ENCODE measurements at regions not wholly inside any gene's neighbourhood (a gene's known extent, or its start where the extent isn't known, plus 50 kb on each side); places are given as distances from the start of the nearest gene placed in this dataset.

GRCh38 chr1:81548918-81549587 lies 251.7 kb upstream of the ADGRL2 start:
- ATAC-seq (ENCODE audit: low read depth in 2 of 2) = no peak
- Mint-ChIP-seq H3K4me1 (no peaks in the 10 kb centered on the region), H3K27me3 (no peaks in the 10 kb centered on the region), H3K36me3 (no peaks in the 10 kb centered on the region), H3K4me3 (no peak overlapping the region), H3K27ac (peak overlapping the region in 1 of 6 donors; percentile 53), H3K9me3 (peaks cover 0 to 2% (median 0%) of the 10 kb centered on the region in 7 donors)
- DNase-seq = no peak

DNA sequence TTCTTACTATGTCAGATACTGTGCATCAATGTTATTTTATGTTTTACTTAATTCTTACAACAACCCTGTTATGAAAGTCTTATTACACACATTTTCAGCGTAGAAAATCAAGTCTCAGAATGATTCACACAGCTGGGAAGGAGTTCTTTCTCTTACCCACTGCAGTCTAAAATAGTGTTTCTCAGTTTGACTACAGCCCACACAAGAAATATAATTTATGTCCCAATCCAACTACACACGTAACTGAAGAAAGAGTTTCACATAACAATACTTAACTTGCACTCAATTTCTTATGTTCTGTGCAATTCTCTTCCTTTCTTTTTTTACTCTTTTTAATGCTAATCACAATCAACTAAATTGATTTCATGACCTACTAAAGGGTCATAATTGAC lies 252.8 kb upstream of the ADGRL2 start:
- no peak overlapping the region for H3K4me3 Mint-ChIP-seq
- no peak for ATAC-seq (ENCODE audit: low read depth in 2 of 2)
- no peaks in the 10 kb centered on the region for H3K4me1 Mint-ChIP-seq
- no peak overlapping the region for H3K27ac Mint-ChIP-seq
- no peaks in the 10 kb centered on the region for H3K27me3 Mint-ChIP-seq
- peaks cover 0 to 2% (median 0%) of the 10 kb centered on the region in 7 donors for H3K9me3 Mint-ChIP-seq
- no peaks in the 10 kb centered on the region for H3K36me3 Mint-ChIP-seq
- DNase-seq = no peak

- Mint-ChIP-seq H3K27me3 (no peaks in the 10 kb centered on the region), H3K27ac (no peak overlapping the region), H3K4me1 (no peaks in the 10 kb centered on the region)
Observed at GRCh38 chr1:81547261-81547911, 253.3 kb upstream of the ADGRL2 start.

GRCh38 chr1:81545734-81546133 lies 255.0 kb upstream of the ADGRL2 start:
- DNase-seq (no peak), ATAC-seq (ENCODE audit: low read depth in 2 of 2) (no peak)
- H3K27ac Mint-ChIP-seq = no peak overlapping the region
- H3K4me1 Mint-ChIP-seq = no peaks in the 10 kb centered on the region
- H3K9me3 Mint-ChIP-seq = peaks cover 0 to 2% (median 0%) of the 10 kb centered on the region in 7 donors
- no peaks in the 10 kb centered on the region for H3K27me3 Mint-ChIP-seq
- no peak overlapping the region for H3K4me3 Mint-ChIP-seq
- H3K36me3 Mint-ChIP-seq = no peaks in the 10 kb centered on the region

More at GRCh38 chr1:81547261-81547911, 253.3 kb upstream of the ADGRL2 start:
- ATAC-seq (ENCODE audit: low read depth in 2 of 2) (no peak), DNase-seq (no peak)
- Mint-ChIP-seq H3K36me3 (no peaks in the 10 kb centered on the region), H3K4me3 (no peak overlapping the region), H3K9me3 (peaks cover 0 to 2% (median 0%) of the 10 kb centered on the region in 7 donors)

- ATAC-seq (ENCODE audit: low read depth in 2 of 2) (no peak), DNase-seq (no peak)
- H3K4me1 Mint-ChIP-seq = no peaks in the 10 kb centered on the region
- H3K4me3 Mint-ChIP-seq = no peak overlapping the region
- no peak overlapping the region for H3K27ac Mint-ChIP-seq
- peaks cover 0 to 2% (median 0%) of the 10 kb centered on the region in 7 donors for H3K9me3 Mint-ChIP-seq
- no peaks in the 10 kb centered on the region for H3K27me3 Mint-ChIP-seq
- H3K36me3 Mint-ChIP-seq = no peaks in the 10 kb centered on the region
Observed at GRCh38 chr1:81543764-81544163, 257.0 kb upstream of the ADGRL2 start.

DNA sequence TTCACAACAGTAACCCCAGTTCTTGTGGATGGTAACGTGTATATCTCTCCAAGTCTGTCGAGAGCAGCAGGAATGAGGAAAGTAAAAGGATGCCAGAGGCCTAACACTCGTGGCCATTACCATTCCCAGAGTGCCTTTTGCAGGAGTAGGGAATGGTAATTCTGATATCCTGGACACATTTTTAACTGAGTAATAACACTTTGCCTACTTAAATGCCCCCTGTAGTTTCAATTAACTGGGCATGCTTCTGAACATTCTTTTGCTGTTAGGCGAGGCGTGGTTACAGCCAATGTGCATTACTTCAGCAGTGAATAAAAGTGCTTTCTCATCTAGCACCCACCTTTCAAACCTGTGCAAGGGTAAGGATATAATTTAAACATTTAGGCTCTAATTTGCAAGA lies 258.5 kb upstream of the ADGRL2 start:
- no peak for ATAC-seq (ENCODE audit: low read depth in 2 of 2)
- DNase-seq = no peak
- H3K36me3 Mint-ChIP-seq = no peaks in the 10 kb centered on the region

DNA sequence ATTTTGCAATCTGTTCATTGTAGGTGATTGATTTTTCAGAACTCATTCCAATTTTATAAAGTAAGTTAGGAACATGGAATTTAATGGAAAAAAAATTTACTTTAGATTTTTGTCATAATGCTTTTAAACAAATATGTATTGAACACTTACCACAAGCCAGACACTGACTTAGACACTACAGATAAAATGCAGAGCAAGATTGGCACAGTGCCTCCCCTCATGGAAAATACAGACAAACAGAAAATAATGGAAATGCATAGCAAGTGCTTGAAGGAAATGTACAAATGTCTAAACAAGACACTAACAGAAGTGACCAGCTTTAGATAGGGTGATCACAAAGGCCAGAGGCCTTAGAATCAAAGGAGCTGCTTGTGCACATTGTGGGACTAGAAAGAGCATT lies 260.5 kb upstream of the ADGRL2 start:
- H3K4me1 Mint-ChIP-seq = no peaks in the 10 kb centered on the region
- no peaks in the 10 kb centered on the region for H3K27me3 Mint-ChIP-seq
- H3K36me3 Mint-ChIP-seq = no peaks in the 10 kb centered on the region
- no peak overlapping the region for H3K4me3 Mint-ChIP-seq
- ATAC-seq (ENCODE audit: low read depth in 2 of 2) = no peak
- peaks cover 0 to 1% (median 0%) of the 10 kb centered on the region in 7 donors for H3K9me3 Mint-ChIP-seq
- DNase-seq = no peak
- no peak overlapping the region for H3K27ac Mint-ChIP-seq

More for the DNA sequence above, 258.5 kb upstream of the ADGRL2 start:
- Mint-ChIP-seq H3K4me3 (no peak overlapping the region), H3K27me3 (no peaks in the 10 kb centered on the region), H3K27ac (no peak overlapping the region), H3K9me3 (peaks cover 0 to 2% (median 0%) of the 10 kb centered on the region in 7 donors), H3K4me1 (no peaks in the 10 kb centered on the region)

GRCh38 chr1:81529014-81529413 lies 271.7 kb upstream of the ADGRL2 start:
- Mint-ChIP-seq H3K4me1 (no peaks in the 10 kb centered on the region), H3K4me3 (no peak overlapping the region), H3K27ac (no peak overlapping the region)

GRCh38 chr1:81525085-81525484 lies 275.6 kb upstream of the ADGRL2 start:
- no peak overlapping the region for H3K4me3 Mint-ChIP-seq
- no peak for DNase-seq
- no peaks in the 10 kb centered on the region for H3K4me1 Mint-ChIP-seq
- no peaks in the 10 kb centered on the region for H3K27me3 Mint-ChIP-seq
- H3K36me3 Mint-ChIP-seq = no peaks in the 10 kb centered on the region
- no peak overlapping the region for H3K27ac Mint-ChIP-seq
- peaks cover 0 to 3% (median 0%) of the 10 kb centered on the region in 7 donors for H3K9me3 Mint-ChIP-seq
- ATAC-seq (ENCODE audit: low read depth in 2 of 2) = no peak

More at GRCh38 chr1:81529014-81529413, 271.7 kb upstream of the ADGRL2 start:
- H3K36me3 Mint-ChIP-seq = no peaks in the 10 kb centered on the region
- no peak for ATAC-seq (ENCODE audit: low read depth in 2 of 2)
- DNase-seq = no peak
- H3K27me3 Mint-ChIP-seq = no peaks in the 10 kb centered on the region
- H3K9me3 Mint-ChIP-seq = peaks cover 0 to 2% (median 0%) of the 10 kb centered on the region in 7 donors

DNA sequence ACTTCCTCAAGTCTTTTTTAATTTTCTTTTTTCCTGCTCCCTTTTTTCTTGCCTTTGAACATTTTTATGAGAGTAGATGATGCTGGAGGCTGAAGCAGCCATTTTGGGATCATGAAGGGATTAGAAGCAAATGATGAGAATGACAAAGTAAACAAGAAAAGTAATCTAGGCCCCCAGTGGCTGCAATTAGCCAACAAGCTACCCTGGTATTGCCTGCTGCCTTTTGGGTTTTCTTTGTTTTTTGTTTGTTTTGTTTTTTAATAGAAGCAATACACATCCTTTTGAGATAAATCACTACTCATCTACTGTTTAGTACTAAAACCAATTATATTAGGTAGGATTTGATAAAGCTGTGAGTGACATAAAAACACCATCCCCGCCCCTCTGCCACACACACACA lies 280.7 kb upstream of the ADGRL2 start:
- Mint-ChIP-seq H3K4me1 (peaks cover 0 to 7% (median 0%) of the 10 kb centered on the region in 3 donors), H3K9me3 (peaks cover 0 to 4% (median 0%) of the 10 kb centered on the region in 7 donors), H3K27ac (no peak overlapping the region), H3K4me3 (no peak overlapping the region), H3K36me3 (no peaks in the 10 kb centered on the region), H3K27me3 (peaks cover 0 to 6% (median 0%) of the 10 kb centered on the region in 3 donors)
- no peak for DNase-seq
- no peak for ATAC-seq (ENCODE audit: low read depth in 2 of 2)

DNA sequence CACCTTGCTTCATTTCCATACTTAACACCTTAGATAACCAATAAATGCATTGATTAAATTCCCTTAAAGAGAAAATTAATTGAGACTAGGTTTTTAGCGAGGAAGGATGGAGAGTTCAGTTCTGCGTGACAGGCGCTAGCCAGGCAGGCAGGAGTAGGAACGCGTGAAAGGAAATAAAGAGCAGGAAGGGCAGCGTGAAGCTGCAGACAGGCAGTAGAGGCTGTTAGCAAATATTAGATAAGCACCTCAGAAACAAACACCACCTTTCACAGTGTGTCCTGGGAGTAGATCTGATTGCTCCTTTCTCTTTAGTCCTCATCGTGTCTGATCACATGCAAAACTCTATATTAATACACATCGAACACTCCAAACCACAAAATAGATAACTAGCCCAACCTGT lies 282.7 kb upstream of the ADGRL2 start:
- no peak overlapping the region for H3K27ac Mint-ChIP-seq
- H3K36me3 Mint-ChIP-seq = no peaks in the 10 kb centered on the region
- DNase-seq (no peak), ATAC-seq (ENCODE audit: low read depth in 2 of 2) (no peak)
- H3K27me3 Mint-ChIP-seq = peaks cover 0 to 6% (median 4%) of the 10 kb centered on the region in 3 donors
- H3K4me1 Mint-ChIP-seq = peaks cover 0 to 7% (median 0%) of the 10 kb centered on the region in 3 donors
- peaks cover 0 to 4% (median 0%) of the 10 kb centered on the region in 7 donors for H3K9me3 Mint-ChIP-seq
- H3K4me3 Mint-ChIP-seq = no peak overlapping the region

- Mint-ChIP-seq H3K27me3 (peaks cover 0 to 6% (median 4%) of the 10 kb centered on the region in 3 donors), H3K4me3 (no peak overlapping the region), H3K9me3 (peaks cover 0 to 7% (median 0%) of the 10 kb centered on the region in 7 donors), H3K36me3 (no peaks in the 10 kb centered on the region), H3K27ac (no peak overlapping the region), H3K4me1 (peaks cover 0 to 7% (median 0%) of the 10 kb centered on the region in 3 donors)
- DNase-seq (no peak), ATAC-seq (ENCODE audit: low read depth in 2 of 2) (no peak)
Observed at GRCh38 chr1:81513796-81514354, 286.9 kb upstream of the ADGRL2 start.

DNA sequence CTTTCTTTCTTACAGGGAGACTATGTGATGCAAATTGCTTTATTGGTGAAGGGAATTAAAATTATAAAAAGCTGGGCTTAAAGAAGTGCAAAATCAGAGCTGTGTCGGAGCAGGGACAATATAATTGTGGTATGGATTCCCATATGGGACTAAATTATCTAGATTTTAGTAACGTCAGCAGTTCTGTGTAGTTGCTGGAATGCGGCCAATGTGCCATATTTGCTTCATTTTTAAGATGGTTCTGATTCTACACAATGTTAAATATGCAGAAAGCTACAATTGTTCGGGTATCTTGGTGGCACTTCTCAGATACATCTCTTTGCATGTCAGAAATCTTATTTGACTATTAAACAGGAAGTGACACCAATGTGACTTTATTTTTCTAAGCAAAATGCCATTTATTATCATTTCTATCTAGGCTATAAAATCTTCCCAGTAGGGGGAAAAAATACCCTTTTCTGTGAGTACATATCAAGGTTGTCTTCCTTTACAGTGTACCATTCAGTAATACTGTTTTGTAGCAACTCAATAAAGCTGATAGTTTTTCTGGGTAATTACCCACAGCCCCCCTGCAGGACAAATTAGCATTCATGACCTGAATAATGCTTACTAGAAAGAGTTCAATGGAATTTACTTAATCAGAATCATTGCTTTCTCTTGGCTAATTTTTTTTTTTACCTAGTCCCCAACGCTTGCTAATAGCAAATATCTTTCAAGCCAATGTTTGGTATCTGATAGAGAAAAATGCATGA lies 288.3 kb upstream of the ADGRL2 start:
- no peaks in the 10 kb centered on the region for H3K36me3 Mint-ChIP-seq
- H3K27ac Mint-ChIP-seq = no peak overlapping the region
- peaks cover 0 to 7% (median 0%) of the 10 kb centered on the region in 7 donors for H3K9me3 Mint-ChIP-seq
- DNase-seq (no peak), ATAC-seq (ENCODE audit: low read depth in 2 of 2) (no peak)
- no peak overlapping the region for H3K4me3 Mint-ChIP-seq
- H3K27me3 Mint-ChIP-seq = peaks cover 0 to 4% (median under 1%) of the 10 kb centered on the region in 3 donors
- peaks cover 0 to 1% (median 0%) of the 10 kb centered on the region in 3 donors for H3K4me1 Mint-ChIP-seq
